Mucosa of rectum (tissue), 2 donors: ENCODE measurements at regions not wholly inside any gene's neighbourhood (a gene's known extent, or its start where the extent isn't known, plus 50 kb on each side); places are given as distances from the start of the nearest gene placed in this dataset.

Experiments
- H3K27ac ChIP-seq, 2 donors: one replicate each; pipeline ENCODE4 v1.7.0; 2013; ENCODE audit warnings: inconsistent platforms in 2 of 2, low read depth in 2 of 2, low read length in 2 of 2
- H3K27me3 ChIP-seq, 2 donors: one replicate each; pipeline ENCODE4 v1.7.0; 2013; ENCODE audit warnings: low read length in 2 of 2; ENCODE audit not compliant: control insufficient read depth in 2 of 2, insufficient read depth in 2 of 2
- H3K36me3 ChIP-seq, 2 donors: one replicate each; pipeline ENCODE4 v1.7.0; 2013; ENCODE audit warnings: low read length in 2 of 2; ENCODE audit not compliant: control insufficient read depth in 2 of 2, insufficient read depth in 2 of 2
- H3K4me1 ChIP-seq, 2 donors: one replicate each; pipeline ENCODE4 v1.7.0; 2013; ENCODE audit warnings: low read length in 2 of 2, mild to moderate bottlenecking in 1 of 2; ENCODE audit not compliant: control insufficient read depth in 2 of 2, insufficient read depth in 2 of 2
- H3K4me3 ChIP-seq, 2 donors: one replicate each; pipeline ENCODE4 v1.7.0; 2013; ENCODE audit warnings: low read length in 2 of 2
- H3K9ac ChIP-seq, 2 donors: one replicate each; pipeline ENCODE4 v1.7.0; 2013; ENCODE audit warnings: low read length in 2 of 2, low read depth in 1 of 2, mild to moderate bottlenecking in 1 of 2
- H3K9me3 ChIP-seq, 2 donors: one replicate each; pipeline ENCODE4 v1.7.0; 2013; ENCODE audit warnings: low read length in 2 of 2; ENCODE audit not compliant: control insufficient read depth in 2 of 2
- donor health status: healthy.
- donor health status: Normal muscosa, but diverticular disease.

DNA sequence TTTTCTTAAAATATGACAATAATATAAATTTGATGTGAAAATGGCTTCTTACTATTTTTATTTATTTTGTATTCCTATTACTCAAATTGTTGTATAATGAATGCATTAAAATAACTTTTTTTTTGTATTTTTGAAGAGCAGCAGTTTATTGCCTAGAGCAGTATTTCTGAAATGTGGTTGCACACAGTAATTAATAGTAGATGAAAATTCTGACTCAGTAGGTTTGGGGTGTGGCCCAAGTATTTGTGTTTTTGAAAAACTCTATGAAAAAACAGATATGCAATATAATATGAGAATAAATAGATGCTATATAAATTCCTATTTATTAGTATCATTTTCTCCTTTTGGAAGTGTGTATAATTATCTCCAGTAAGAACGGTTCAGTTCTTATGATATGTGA lies 2225.3 kb upstream of the C9orf72 start:
- no peak overlapping the region for H3K27ac ChIP-seq
- H3K9me3 ChIP-seq = no peaks in the 10 kb centered on the region
- H3K4me3 ChIP-seq = no peak overlapping the region
- no peaks in the 10 kb centered on the region for H3K36me3 ChIP-seq
- H3K27me3 ChIP-seq = no peaks in the 10 kb centered on the region
- no peak overlapping the region for H3K9ac ChIP-seq
- H3K4me1 ChIP-seq = no peaks in the 10 kb centered on the region

DNA sequence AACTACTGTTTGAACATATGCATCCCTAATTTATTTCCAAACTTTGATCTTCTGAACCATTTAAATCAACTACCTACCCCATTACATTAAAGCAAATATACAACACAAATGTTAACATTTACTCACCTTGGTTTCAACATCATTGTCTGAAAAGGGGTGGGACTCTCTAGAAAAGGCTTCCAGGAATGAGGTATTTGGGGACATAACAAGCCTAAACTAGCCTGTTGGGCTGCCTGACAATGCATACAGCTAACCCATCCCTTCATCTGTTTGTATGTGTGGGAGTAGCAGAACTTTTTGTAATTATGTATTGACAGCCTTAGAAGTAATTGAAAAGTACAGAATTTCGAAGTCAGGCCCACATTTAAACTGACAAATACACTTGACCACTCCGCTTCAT lies 2225.9 kb upstream of the C9orf72 start:
- H3K27ac ChIP-seq = no peak overlapping the region
- no peaks in the 10 kb centered on the region for H3K9me3 ChIP-seq
- no peak overlapping the region for H3K4me3 ChIP-seq
- H3K36me3 ChIP-seq = no peaks in the 10 kb centered on the region
- H3K4me1 ChIP-seq = no peaks in the 10 kb centered on the region
- H3K27me3 ChIP-seq = no peaks in the 10 kb centered on the region
- no peak overlapping the region for H3K9ac ChIP-seq

DNA sequence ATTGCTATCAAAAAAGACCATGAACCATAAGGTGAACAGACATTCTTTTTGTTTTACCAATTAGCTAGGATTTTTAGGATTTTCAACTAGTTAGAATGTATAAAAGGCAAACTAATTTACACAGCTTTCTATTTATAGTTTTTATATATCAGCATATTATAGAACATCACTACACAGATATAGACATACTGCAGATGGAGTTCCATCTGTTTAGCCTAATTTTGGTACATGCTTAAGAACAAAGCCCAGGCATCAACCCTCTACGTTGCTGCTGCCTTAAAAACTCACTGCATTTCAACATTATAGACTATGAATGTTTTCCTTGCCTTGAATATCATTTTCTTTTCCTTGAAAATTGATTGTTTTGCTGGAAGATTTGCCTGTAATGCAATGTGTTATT lies 2227.5 kb upstream of the C9orf72 start:
- no peaks in the 10 kb centered on the region for H3K9me3 ChIP-seq
- H3K27me3 ChIP-seq = no peaks in the 10 kb centered on the region
- no peak overlapping the region for H3K9ac ChIP-seq
- no peaks in the 10 kb centered on the region for H3K36me3 ChIP-seq
- no peaks in the 10 kb centered on the region for H3K4me1 ChIP-seq
- H3K4me3 ChIP-seq = no peak overlapping the region
- H3K27ac ChIP-seq = no peak overlapping the region

DNA sequence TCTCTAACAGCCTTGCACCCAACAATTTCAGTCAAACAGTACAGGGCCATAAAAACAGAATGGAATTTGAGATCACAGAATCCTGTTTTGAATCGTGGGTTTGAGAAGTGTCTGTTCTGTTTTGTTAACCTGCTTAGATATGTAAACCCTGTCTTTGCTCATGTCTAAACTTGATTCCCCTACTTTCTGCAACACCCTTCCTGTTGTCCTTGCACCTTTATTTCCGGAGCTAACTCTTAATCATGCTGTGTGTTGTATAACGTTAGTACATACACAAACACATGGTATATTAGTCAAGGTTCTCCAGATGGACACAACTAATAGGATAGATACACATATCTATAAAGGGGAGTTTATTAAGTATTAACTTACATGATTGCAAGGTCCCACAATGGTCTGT lies 2229.2 kb upstream of the C9orf72 start:
- Histone ChIP-seq H3K36me3 (no peaks in the 10 kb centered on the region), H3K9me3 (no peaks in the 10 kb centered on the region), H3K9ac (no peak overlapping the region), H3K27ac (no peak overlapping the region), H3K4me1 (no peaks in the 10 kb centered on the region), H3K27me3 (no peaks in the 10 kb centered on the region), H3K4me3 (no peak overlapping the region)

DNA sequence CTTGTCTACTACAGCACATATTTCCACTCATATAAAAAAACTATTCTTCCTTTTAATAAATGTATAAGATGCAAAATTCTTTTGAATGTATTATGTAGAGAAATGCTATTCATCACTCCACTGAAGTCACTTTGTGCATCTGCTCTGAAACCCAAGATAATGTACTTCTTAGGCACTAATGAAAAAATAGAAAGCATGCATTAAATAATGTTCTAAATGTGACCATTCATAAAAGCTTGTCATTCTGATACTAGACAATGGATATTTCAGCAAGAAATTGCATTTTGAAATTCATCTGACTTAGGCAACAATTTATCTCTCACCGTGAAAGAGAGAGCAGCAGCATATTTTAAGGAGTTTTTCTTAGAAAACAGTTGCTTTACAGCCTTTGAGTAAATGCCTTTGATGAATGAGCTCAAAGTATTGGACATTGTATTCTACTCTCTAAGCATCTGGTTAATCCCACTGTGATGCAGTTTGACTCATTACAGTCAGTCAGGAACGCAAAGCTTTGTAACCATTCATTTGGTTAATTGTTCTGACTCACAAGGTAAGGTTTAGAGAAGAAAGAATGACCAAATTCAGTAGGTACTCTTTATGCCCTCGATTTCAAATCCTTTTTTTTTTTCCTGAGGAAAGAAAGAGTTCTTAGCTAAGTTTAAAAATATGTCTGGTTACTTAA lies 2233.8 kb upstream of the C9orf72 start:
- no peaks in the 10 kb centered on the region for H3K27me3 ChIP-seq
- H3K9ac ChIP-seq = no peak overlapping the region
- no peaks in the 10 kb centered on the region for H3K4me1 ChIP-seq
- H3K4me3 ChIP-seq = no peak overlapping the region
- peaks cover 0 to 2% of the 10 kb centered on the region in 2 donors for H3K9me3 ChIP-seq
- no peak overlapping the region for H3K27ac ChIP-seq
- no peaks in the 10 kb centered on the region for H3K36me3 ChIP-seq

DNA sequence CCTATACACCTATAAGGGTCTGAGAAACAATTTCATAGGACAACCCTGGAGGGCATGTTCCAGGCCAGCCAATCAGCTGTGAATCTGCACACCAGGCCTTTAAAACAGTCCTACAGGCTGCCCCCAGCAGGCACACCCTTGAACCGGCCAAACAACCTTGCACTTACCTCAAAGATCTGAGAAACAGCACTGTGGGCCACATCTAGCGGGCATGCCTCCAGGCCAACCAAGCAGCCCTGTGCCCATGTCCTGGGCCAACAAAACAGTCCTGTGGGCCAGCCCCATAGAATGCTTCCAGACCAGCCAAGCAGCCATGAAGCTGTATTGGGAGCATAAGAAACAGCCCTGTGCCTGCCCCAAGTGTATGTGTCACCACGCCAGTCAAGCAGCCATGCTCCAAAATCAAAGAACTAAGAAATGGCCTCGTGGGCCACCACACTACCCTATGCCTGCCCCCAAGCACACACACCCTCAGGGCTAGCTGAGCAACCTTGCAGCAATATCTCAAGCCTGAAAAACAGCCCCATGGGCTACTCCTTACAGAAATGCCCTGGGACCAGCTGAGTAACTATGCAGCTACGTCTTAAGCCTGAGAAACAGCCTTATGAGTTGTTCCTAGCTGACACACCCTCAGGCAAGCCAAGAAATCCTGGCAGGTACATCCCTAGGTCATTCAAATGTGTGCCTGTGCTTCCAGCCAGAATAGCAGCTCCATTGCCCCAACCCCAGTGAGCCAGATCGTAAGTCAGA lies 2243.8 kb upstream of the C9orf72 start:
- H3K27me3 ChIP-seq = no peaks in the 10 kb centered on the region
- H3K4me1 ChIP-seq = no peaks in the 10 kb centered on the region
- no peak overlapping the region for H3K4me3 ChIP-seq
- peaks cover 2 to 4% of the 10 kb centered on the region in 2 donors for H3K9me3 ChIP-seq
- no peaks in the 10 kb centered on the region for H3K36me3 ChIP-seq
- no peak overlapping the region for H3K27ac ChIP-seq
- no peak overlapping the region for H3K9ac ChIP-seq

DNA sequence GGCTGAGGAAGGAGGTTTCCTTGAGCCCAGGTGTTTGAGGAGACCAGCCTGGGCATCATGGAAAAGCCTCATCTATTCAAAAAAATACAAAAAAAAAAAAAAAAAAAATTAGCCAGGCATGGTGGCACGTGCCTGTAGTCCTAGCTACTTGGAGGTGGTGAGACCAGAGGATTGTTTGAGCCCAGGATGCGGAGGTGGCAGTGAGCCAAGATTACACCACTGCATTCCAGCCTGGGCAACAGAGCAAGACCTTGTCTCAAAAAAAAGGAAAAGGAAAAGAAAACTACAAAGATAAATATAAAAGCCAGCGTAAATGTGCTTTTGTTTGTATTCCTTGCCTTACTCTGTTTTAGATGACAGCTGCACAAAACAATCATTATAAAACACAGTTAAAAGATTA lies 2249.2 kb upstream of the C9orf72 start:
- H3K27ac ChIP-seq = no peak overlapping the region
- H3K9me3 ChIP-seq = peaks cover 2 to 4% of the 10 kb centered on the region in 2 donors
- no peak overlapping the region for H3K4me3 ChIP-seq
- no peaks in the 10 kb centered on the region for H3K27me3 ChIP-seq
- H3K36me3 ChIP-seq = no peaks in the 10 kb centered on the region
- no peak overlapping the region for H3K9ac ChIP-seq
- no peaks in the 10 kb centered on the region for H3K4me1 ChIP-seq

DNA sequence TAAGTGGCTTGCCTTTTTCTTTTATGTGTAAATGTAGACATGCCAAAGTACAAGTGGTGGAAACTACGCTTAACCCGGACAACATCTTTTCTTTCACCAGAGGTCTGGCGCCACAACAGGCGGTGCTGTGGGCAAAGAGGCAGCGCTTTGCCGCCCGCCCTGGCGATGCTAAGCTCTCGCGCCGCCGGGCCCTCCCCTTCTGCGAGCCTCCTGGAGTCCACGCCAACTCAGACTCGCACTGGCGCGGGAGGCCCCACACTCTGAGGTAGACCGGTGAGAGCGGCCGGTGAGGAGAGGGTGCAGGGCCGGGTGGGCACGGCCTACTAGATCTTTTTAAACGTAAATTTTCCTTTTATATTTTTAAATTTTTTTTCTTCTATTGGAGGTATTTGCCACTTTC lies 2253.1 kb upstream of the C9orf72 start:
- H3K27ac ChIP-seq = no peak overlapping the region
- H3K9ac ChIP-seq = no peak overlapping the region
- no peaks in the 10 kb centered on the region for H3K27me3 ChIP-seq
- no peaks in the 10 kb centered on the region for H3K36me3 ChIP-seq
- H3K9me3 ChIP-seq = no peaks in the 10 kb centered on the region
- no peaks in the 10 kb centered on the region for H3K4me1 ChIP-seq
- H3K4me3 ChIP-seq = no peak overlapping the region

DNA sequence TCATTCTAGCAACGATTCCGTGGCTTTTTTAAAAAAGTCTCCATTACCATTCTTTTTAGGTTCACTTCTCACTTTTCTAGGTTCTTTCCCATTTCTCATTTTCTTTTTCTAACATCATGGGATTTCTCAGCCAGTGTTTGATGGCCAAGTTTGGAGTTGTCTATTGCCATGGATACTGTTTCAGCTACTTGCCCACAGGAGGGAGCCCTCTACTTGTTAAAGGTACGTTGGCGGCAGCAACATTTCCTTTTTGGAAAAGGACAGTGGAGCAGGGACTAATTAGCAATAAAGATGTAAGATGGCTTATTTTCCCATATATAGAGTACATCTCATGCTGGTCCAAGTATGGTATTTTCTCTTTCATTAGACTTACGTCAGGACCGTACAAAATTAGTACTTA lies 2257.5 kb upstream of the C9orf72 start:
- Histone ChIP-seq H3K27me3 (no peaks in the 10 kb centered on the region), H3K27ac (no peak overlapping the region), H3K9me3 (no peaks in the 10 kb centered on the region), H3K4me1 (no peaks in the 10 kb centered on the region), H3K36me3 (no peaks in the 10 kb centered on the region), H3K9ac (no peak overlapping the region), H3K4me3 (no peak overlapping the region)

DNA sequence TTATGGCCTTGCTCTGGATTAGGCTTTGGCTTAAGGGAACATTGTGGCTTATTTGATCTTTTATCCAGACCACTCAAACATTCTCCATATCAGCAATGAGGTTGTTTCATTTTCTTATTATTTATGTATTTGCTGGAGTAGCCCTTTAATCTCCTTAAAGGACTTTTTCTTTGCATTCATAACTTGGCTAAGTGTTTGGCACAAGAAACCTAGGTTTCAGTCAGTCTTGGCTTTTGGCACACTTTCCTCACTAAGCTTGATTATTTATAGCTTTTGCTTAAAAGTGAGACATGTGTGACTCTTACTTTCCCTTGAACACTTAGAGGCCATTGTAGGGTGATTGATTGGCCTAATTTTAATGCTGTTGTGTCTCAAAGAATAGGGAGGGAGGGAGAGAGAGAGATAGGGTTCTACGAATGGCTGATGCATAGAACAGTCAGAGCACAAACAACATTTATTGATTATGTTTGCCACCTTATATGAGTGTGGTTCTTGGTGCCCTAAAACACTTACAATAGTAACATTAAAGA lies 2265.3 kb upstream of the C9orf72 start:
- Histone ChIP-seq H3K36me3 (no peaks in the 10 kb centered on the region), H3K9me3 (no peaks in the 10 kb centered on the region)

More for the DNA sequence above, 2265.3 kb upstream of the C9orf72 start:
- no peak overlapping the region for H3K9ac ChIP-seq
- no peak overlapping the region for H3K4me3 ChIP-seq
- H3K27ac ChIP-seq = no peak overlapping the region
- H3K4me1 ChIP-seq = no peaks in the 10 kb centered on the region
- no peaks in the 10 kb centered on the region for H3K27me3 ChIP-seq
